Esophagus squamous epithelium (tissue), 4 donors: ENCODE measurements at regions not wholly inside any gene's neighbourhood (a gene's known extent, or its start where the extent isn't known, plus 50 kb on each side); places are given as distances from the start of the nearest gene placed in this dataset.

Experiments used
- POLR2A ChIP-seq, 4 donors: fragments of 450-650 bp; IDR thresholded peaks; one replicate each; pipeline ENCODE4 v1.6.1; 2017; ENCODE audit warnings: antibody characterized with exemption in 4 of 4, mild to moderate bottlenecking in 4 of 4, moderate library complexity in 3 of 4
- TF ChIP-seq, protein P1 (sequence below), 6 experiments: fragments of 450-650 bp in 4 of 6; fragments of 200-600 bp in 2 of 6; sonication (generic) in 2 of 6; IDR thresholded peaks; one replicate each; pipeline ENCODE4 v1.5.1; 2016 to 2019; ENCODE audit warnings: antibody characterized with exemption in 6 of 6, mild to moderate bottlenecking in 4 of 6, moderate library complexity in 4 of 6

DNA sequence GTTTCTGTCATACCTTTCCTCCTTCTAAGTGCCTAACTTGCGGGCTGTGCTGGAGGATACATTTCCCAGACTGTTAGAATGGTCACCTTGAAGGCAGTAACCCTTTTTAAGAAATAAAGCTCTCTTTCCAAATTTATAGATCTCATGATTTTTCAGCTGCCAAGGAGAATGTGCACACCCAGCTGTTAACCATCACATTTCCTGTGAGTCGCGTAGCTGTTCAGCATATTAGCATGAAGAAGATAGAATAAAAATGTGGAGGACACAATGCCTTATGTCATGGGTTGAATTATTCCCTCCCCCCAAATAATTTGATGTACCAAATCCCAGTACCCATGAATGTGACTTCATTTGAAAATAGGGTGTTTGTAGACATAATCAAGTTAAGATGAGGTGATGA is 729.4 kb downstream of the MTRR start:
- TF ChIP-seq, protein P1, sequence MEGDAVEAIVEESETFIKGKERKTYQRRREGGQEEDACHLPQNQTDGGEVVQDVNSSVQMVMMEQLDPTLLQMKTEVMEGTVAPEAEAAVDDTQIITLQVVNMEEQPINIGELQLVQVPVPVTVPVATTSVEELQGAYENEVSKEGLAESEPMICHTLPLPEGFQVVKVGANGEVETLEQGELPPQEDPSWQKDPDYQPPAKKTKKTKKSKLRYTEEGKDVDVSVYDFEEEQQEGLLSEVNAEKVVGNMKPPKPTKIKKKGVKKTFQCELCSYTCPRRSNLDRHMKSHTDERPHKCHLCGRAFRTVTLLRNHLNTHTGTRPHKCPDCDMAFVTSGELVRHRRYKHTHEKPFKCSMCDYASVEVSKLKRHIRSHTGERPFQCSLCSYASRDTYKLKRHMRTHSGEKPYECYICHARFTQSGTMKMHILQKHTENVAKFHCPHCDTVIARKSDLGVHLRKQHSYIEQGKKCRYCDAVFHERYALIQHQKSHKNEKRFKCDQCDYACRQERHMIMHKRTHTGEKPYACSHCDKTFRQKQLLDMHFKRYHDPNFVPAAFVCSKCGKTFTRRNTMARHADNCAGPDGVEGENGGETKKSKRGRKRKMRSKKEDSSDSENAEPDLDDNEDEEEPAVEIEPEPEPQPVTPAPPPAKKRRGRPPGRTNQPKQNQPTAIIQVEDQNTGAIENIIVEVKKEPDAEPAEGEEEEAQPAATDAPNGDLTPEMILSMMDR (IDR thresholded peaks at IDR 0.05), result no peak
- TF ChIP-seq POLR2A (IDR thresholded peaks at IDR 0.05), result no peak
